Parathyroid adenoma (tissue), 2 donors: ENCODE measurements at regions not wholly inside any gene's neighbourhood (a gene's known extent, or its start where the extent isn't known, plus 50 kb on each side); places are given as distances from the start of the nearest gene placed in this dataset.

Source experiments
- H2AFZ ChIP-seq: fragments of 300-600 bp; sonication (generic); one replicate; pipeline ENCODE4 v1.7.0; 2017; ENCODE audit warnings: antibody characterized with exemption, mild to moderate bottlenecking
- H3K27ac ChIP-seq: fragments of 300-600 bp; sonication (generic); one replicate; pipeline ENCODE4 v1.7.0; 2017
- H3K27me3 ChIP-seq: fragments of 300-600 bp; sonication (generic); one replicate; pipeline ENCODE4 v1.7.0; 2017; ENCODE audit warnings: low read length; ENCODE audit not compliant: control insufficient read depth, insufficient read depth
- H3K36me3 ChIP-seq: fragments of 300-600 bp; sonication (generic); one replicate; pipeline ENCODE4 v1.7.0; 2017; ENCODE audit warnings: low read length; ENCODE audit not compliant: control insufficient read depth, insufficient read depth
- H3K4me1 ChIP-seq: fragments of 300-600 bp; sonication (generic); one replicate; pipeline ENCODE4 v1.7.0; 2017; ENCODE audit warnings: control low read depth
- H3K4me2 ChIP-seq: fragments of 300-600 bp; sonication (generic); one replicate; pipeline ENCODE4 v1.7.0; 2017; ENCODE audit warnings: low read length
- H3K4me3 ChIP-seq: fragments of 300-600 bp; sonication (generic); one replicate; pipeline ENCODE4 v1.7.0; 2017; ENCODE audit warnings: low read depth, low read length
- H3K79me2 ChIP-seq: fragments of 300-600 bp; sonication (generic); one replicate; pipeline ENCODE4 v1.7.0; 2017; ENCODE audit warnings: control low read depth
- H3K9ac ChIP-seq: fragments of 300-600 bp; sonication (generic); one replicate; pipeline ENCODE4 v1.7.0; 2017; ENCODE audit warnings: mild to moderate bottlenecking
- H3K9me3 ChIP-seq: fragments of 300-600 bp; sonication (generic); one replicate; pipeline ENCODE4 v1.7.0; 2017; ENCODE audit warnings: low read length; ENCODE audit not compliant: control insufficient read depth
- TF ChIP-seq, protein P1 (sequence below): fragments of 300-600 bp; sonication (generic); IDR thresholded peaks from one replicate; pipeline ENCODE4 v1.7.0; 2017; ENCODE audit warnings: antibody characterized with exemption, mild to moderate bottlenecking
- donor health status: primary hyperparathyroidism.

GRCh38 chr7:47197486-47197885 is 384.4 kb downstream of the TNS3 start:
- H3K9me3 ChIP-seq = no peaks in the 10 kb centered on the region
- TF ChIP-seq, protein P1, sequence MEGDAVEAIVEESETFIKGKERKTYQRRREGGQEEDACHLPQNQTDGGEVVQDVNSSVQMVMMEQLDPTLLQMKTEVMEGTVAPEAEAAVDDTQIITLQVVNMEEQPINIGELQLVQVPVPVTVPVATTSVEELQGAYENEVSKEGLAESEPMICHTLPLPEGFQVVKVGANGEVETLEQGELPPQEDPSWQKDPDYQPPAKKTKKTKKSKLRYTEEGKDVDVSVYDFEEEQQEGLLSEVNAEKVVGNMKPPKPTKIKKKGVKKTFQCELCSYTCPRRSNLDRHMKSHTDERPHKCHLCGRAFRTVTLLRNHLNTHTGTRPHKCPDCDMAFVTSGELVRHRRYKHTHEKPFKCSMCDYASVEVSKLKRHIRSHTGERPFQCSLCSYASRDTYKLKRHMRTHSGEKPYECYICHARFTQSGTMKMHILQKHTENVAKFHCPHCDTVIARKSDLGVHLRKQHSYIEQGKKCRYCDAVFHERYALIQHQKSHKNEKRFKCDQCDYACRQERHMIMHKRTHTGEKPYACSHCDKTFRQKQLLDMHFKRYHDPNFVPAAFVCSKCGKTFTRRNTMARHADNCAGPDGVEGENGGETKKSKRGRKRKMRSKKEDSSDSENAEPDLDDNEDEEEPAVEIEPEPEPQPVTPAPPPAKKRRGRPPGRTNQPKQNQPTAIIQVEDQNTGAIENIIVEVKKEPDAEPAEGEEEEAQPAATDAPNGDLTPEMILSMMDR = no peak
- H2AFZ ChIP-seq = no peak overlapping the region
- H3K4me2 ChIP-seq = no peak overlapping the region
- H3K4me3 ChIP-seq = no peak overlapping the region
- no peaks in the 10 kb centered on the region for H3K79me2 ChIP-seq
- no peak overlapping the region for H3K27ac ChIP-seq
- H3K36me3 ChIP-seq = no peaks in the 10 kb centered on the region
- no peaks in the 10 kb centered on the region for H3K4me1 ChIP-seq
- H3K27me3 ChIP-seq = no peaks in the 10 kb centered on the region
- H3K9ac ChIP-seq = no peak overlapping the region

DNA sequence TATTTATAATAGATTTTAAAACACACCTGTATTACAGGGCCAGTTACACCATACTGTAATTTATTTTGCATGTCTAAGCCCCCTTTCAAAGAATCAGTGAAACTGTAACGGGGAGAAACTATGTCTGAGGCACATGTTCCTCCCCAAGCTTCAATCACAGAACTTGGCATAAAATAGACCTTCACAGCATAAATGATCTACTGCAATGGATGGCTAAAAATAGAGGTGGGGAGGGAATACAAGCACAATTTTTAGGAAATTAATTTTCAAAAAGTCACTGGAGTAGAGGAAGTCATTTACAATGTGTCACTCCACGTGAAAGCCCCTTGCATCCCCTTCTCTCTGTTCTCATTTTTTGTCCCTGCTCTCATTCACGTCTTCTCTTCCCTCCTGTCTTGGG is 385.2 kb downstream of the TNS3 start:
- H3K9me3 ChIP-seq = no peaks in the 10 kb centered on the region
- TF ChIP-seq, protein P1 = no peak

DNA sequence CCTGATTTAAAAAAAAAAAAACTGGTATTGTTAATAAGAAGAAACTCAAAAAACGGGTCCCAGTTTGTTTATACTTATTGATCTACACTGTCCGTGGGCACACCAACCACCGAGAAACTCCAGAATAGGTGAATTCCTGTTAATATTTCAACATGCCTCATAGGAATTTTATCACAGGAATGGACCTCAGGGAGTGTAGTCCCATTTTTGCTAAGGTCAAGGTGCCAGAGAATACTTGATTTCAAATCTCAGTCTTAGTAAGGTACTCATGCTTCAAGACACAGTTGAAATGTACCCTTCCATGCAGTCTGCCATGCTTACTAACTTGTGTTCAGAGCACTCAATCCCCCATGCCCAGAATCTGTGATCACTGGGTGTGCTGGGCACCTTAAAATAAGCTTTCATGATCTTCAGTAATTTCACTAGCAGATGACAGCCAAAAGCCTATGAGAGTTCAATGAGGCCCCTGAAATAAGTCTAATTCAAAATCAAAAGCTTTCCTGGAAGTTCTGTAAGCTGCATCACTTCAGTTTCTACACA is 385.7 kb downstream of the TNS3 start:
- no peaks in the 10 kb centered on the region for H3K27me3 ChIP-seq
- TF ChIP-seq, protein P1 = no peak
- no peak overlapping the region for H2AFZ ChIP-seq

More for the DNA sequence above, 385.2 kb downstream of the TNS3 start:
- Histone ChIP-seq H3K9ac (no peak overlapping the region), H3K4me2 (no peak overlapping the region), H3K27ac (no peak overlapping the region), H2AFZ (no peak overlapping the region), H3K36me3 (no peaks in the 10 kb centered on the region), H3K79me2 (no peaks in the 10 kb centered on the region), H3K27me3 (no peaks in the 10 kb centered on the region), H3K4me1 (no peaks in the 10 kb centered on the region), H3K4me3 (no peak overlapping the region)

GRCh38 chr7:47195641-47196040 is 386.3 kb downstream of the TNS3 start:
- Histone ChIP-seq H2AFZ (no peak overlapping the region), H3K4me1 (no peaks in the 10 kb centered on the region), H3K9ac (no peak overlapping the region), H3K9me3 (no peaks in the 10 kb centered on the region), H3K4me2 (no peak overlapping the region), H3K79me2 (no peaks in the 10 kb centered on the region), H3K27me3 (no peaks in the 10 kb centered on the region), H3K27ac (no peak overlapping the region), H3K36me3 (no peaks in the 10 kb centered on the region), H3K4me3 (no peak overlapping the region)
- TF ChIP-seq, protein P1 = no peak

More for the DNA sequence above, 385.7 kb downstream of the TNS3 start:
- no peak overlapping the region for H3K4me2 ChIP-seq
- no peaks in the 10 kb centered on the region for H3K9me3 ChIP-seq
- no peak overlapping the region for H3K4me3 ChIP-seq
- H3K4me1 ChIP-seq = no peaks in the 10 kb centered on the region
- H3K79me2 ChIP-seq = no peaks in the 10 kb centered on the region
- no peak overlapping the region for H3K27ac ChIP-seq
- no peak overlapping the region for H3K9ac ChIP-seq
- H3K36me3 ChIP-seq = no peaks in the 10 kb centered on the region

DNA sequence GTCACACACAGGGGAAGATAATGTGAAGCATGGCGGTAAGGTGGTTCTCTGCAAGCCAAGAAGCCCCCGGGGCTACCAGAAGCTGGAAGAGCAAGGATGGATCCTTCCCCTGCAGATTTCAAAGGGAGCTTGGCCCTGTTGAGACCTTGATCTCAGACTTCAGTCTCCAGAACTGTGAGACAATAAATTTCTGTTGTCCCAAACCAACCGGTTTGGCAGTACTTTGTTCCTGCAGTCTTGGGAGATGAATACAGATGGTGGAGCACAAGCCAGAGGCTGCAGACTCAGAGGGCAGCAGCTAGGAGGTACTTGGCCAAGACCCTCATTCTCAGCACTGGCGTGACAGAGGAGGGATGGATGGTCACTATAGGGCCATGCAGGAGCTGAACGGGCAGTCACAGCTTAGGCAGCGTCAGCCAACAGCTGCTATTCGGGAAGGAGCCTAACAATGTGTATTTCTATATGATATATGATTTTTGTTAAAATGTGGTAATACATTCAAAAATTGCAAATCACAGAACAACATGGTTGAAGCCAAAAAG is 387.3 kb downstream of the TNS3 start:
- Histone ChIP-seq H3K4me2 (no peak overlapping the region), H3K9ac (no peak overlapping the region), H3K4me1 (no peaks in the 10 kb centered on the region), H3K36me3 (no peaks in the 10 kb centered on the region), H2AFZ (no peak overlapping the region), H3K27ac (no peak overlapping the region), H3K27me3 (no peaks in the 10 kb centered on the region), H3K79me2 (no peaks in the 10 kb centered on the region), H3K4me3 (no peak overlapping the region), H3K9me3 (no peaks in the 10 kb centered on the region)
- TF ChIP-seq, protein P1 = no peak
